NT2/D1 (cell line): ENCODE measurements at regions not wholly inside any gene's neighbourhood (a gene's known extent, or its start where the extent isn't known, plus 50 kb on each side); places are given as distances from the start of the nearest gene placed in this dataset.

Experiments used
- DNase-seq: peaks from one replicate; pipeline ENCODE4 v3.0.0-alpha.2; 2011; ENCODE audit warnings: low read depth, low spot score
- H3K27me3 ChIP-seq: 2 replicates; pipeline ENCODE4 v1.6.0; 2011; ENCODE audit warnings: mild to moderate bottlenecking; ENCODE audit not compliant: insufficient read length, insufficient read depth
- H3K36me3 ChIP-seq: 2 replicates; pipeline ENCODE4 v1.6.1; 2011; ENCODE audit warnings: mild to moderate bottlenecking, low read length, mixed read lengths; ENCODE audit not compliant: insufficient read depth, insufficient read length
- H3K4me1 ChIP-seq: 2 replicates; pipeline ENCODE4 v1.5.1; 2011; ENCODE audit not compliant: insufficient read depth, insufficient read length
- H3K4me3 ChIP-seq: 2 replicates; pipeline ENCODE4 v1.5.1; 2011; ENCODE audit warnings: low read depth; ENCODE audit not compliant: insufficient read length
- H3K9ac ChIP-seq: 2 replicates; pipeline ENCODE4 v1.6.0; 2011; ENCODE audit warnings: low read depth; ENCODE audit not compliant: insufficient read length
- H3K9me3 ChIP-seq: 2 replicates; pipeline ENCODE4 v1.5.1; 2011; ENCODE audit warnings: mild to moderate bottlenecking, low read length; ENCODE audit not compliant: insufficient read depth
- SUZ12 ChIP-seq: IDR thresholded peaks from 2 replicates; pipeline ENCODE4 v1.6.1; 2011; ENCODE audit not compliant: insufficient read length, insufficient read depth; ENCODE audit errors: extremely low read depth
- YY1 ChIP-seq: IDR thresholded peaks from 2 replicates; pipeline ENCODE4 v1.6.1; 2011; ENCODE audit not compliant: insufficient read length, insufficient read depth
- ZNF274 ChIP-seq: IDR thresholded peaks from 2 replicates; pipeline ENCODE4 v1.6.1; 2011; ENCODE audit warnings: mild to moderate bottlenecking, low read depth, low read length

DNA sequence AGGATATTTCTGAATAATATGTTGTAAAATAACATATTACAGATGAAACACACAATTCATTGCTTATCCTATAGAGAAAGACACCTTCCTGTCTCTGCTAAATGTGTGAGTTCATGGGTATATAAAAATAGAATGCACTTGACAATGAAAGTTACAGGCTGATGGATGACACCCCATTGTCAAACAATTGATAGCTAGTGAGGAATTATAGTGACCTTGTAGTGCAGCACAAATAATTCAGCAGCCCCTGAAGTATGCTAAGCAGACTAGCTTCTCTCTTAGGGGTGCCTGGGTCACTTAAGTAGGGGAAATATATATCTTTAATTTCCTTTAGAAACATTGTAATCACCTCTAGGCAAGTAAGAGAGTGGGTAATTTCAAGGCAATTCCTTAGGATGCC, 826.2 kb downstream of the CDH8 start:
- no peaks in the 10 kb centered on the region for H3K4me1 ChIP-seq
- H3K27me3 ChIP-seq, result no peaks in the 10 kb centered on the region
- H3K9me3 ChIP-seq, result no peaks in the 10 kb centered on the region
- H3K4me3 ChIP-seq, result no peak overlapping the region
- no peaks in the 10 kb centered on the region for H3K36me3 ChIP-seq
- TF ChIP-seq SUZ12 (no peak), ZNF274 (no peak), YY1 (no peak)
- H3K9ac ChIP-seq, result no peak overlapping the region
- no peak for DNase-seq

GRCh38 chr16:61195006-61195405, 841.2 kb downstream of the CDH8 start:
- H3K27me3 ChIP-seq, result no peaks in the 10 kb centered on the region
- no peaks in the 10 kb centered on the region for H3K36me3 ChIP-seq
- H3K9ac ChIP-seq, result no peak overlapping the region
- H3K4me1 ChIP-seq, result no peaks in the 10 kb centered on the region
- DNase-seq, result no peak
- H3K4me3 ChIP-seq, result no peak overlapping the region
- TF ChIP-seq SUZ12 (no peak), ZNF274 (no peak), YY1 (no peak)
- peaks cover 8% of the 10 kb centered on the region for H3K9me3 ChIP-seq

DNA sequence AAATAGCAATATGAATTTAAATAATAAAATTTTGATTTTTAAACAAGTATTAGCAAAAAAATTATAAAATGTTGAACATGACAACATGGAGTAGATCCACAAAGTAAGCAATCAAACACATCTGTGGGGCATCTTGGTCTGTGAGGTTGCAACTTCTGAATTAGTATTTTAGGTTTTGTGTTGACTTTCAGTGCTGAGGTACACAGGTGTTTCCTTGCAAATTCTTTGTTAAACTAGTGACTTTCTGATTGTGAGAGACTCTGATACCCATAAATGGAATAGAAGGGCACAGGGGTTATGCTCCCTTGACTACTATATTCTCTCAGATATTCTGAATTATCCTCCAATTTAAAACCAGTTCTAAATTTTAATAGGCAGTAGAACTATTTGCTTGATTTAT, 841.7 kb downstream of the CDH8 start:
- DNase-seq, result no peak
- Histone ChIP-seq H3K9me3 (peaks cover 3% of the 10 kb centered on the region; the same call in 1 of the 2 replicates), H3K27me3 (no peaks in the 10 kb centered on the region), H3K36me3 (no peaks in the 10 kb centered on the region), H3K4me1 (no peaks in the 10 kb centered on the region), H3K4me3 (no peak overlapping the region), H3K9ac (no peak overlapping the region)
- TF ChIP-seq YY1, result no peak
- no peak for TF ChIP-seq ZNF274
- TF ChIP-seq SUZ12, result no peak

DNA sequence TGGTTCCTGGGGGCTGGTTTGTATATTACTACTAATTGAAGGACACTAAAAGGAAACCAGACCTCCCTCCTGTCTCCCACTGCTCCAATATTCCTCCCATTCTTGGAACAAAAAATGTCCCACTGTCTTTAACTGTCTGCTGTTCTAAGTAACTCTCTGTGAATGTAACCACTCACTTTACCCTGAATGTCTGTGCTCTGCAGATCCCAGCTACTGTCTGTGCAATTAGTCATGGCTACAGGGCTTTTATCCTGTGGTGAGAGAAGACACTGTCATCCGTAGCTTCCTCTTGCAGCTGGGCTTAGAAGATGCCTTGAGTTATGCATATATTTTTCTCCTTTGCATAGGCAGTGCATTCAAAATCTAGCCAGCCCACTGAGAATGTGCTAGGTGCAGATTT, 853.8 kb downstream of the CDH8 start:
- no peaks in the 10 kb centered on the region for H3K4me1 ChIP-seq
- no peak for DNase-seq
- no peaks in the 10 kb centered on the region for H3K27me3 ChIP-seq
- no peaks in the 10 kb centered on the region for H3K36me3 ChIP-seq
- TF ChIP-seq YY1 (no peak), SUZ12 (no peak), ZNF274 (no peak)
- no peak overlapping the region for H3K9ac ChIP-seq
- no peak overlapping the region for H3K4me3 ChIP-seq
- H3K9me3 ChIP-seq, result no peaks in the 10 kb centered on the region

- Histone ChIP-seq H3K9ac (no peak overlapping the region), H3K27me3 (no peaks in the 10 kb centered on the region), H3K9me3 (no peaks in the 10 kb centered on the region), H3K36me3 (no peaks in the 10 kb centered on the region), H3K4me1 (no peaks in the 10 kb centered on the region), H3K4me3 (no peak overlapping the region)
- TF ChIP-seq SUZ12 (no peak), ZNF274 (no peak), YY1 (no peak)
- DNase-seq, result no peak
Measured at GRCh38 chr16:61181982-61182381, 854.3 kb downstream of the CDH8 start.

- H3K9me3 ChIP-seq, result no peaks in the 10 kb centered on the region
- no peak overlapping the region for H3K4me3 ChIP-seq
- H3K36me3 ChIP-seq, result no peaks in the 10 kb centered on the region
- no peak for DNase-seq
- H3K4me1 ChIP-seq, result no peaks in the 10 kb centered on the region
- no peaks in the 10 kb centered on the region for H3K27me3 ChIP-seq
- TF ChIP-seq SUZ12 (no peak), ZNF274 (no peak), YY1 (no peak)
- no peak overlapping the region for H3K9ac ChIP-seq
Measured at GRCh38 chr16:61179561-61179960, 856.7 kb downstream of the CDH8 start.

DNA sequence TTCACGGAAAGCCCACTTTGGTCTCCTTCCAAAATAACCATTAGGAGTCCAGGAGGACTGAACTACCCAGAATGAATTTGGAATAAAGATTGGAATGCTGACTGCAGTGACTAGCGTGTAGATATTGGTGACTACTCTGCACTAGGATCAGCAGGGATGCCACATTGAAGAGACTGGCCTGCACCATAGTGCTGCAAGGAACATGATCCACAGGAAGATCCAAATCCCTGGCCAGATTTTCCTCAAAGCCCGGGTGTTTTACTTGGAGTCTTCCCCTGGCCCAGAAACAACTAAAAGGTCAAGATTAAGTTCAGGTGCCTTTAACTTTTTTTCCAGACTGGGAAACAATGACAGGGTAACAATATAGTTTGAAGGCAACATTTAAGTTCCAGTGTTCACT, 870.4 kb downstream of the CDH8 start:
- Histone ChIP-seq H3K36me3 (no peaks in the 10 kb centered on the region), H3K9me3 (no peaks in the 10 kb centered on the region), H3K4me1 (no peaks in the 10 kb centered on the region), H3K9ac (no peak overlapping the region), H3K27me3 (no peaks in the 10 kb centered on the region), H3K4me3 (no peak overlapping the region)
- no peak for DNase-seq
- no peak for TF ChIP-seq SUZ12
- no peak for TF ChIP-seq YY1
- TF ChIP-seq ZNF274, result no peak

- no peaks in the 10 kb centered on the region for H3K36me3 ChIP-seq
- DNase-seq, result no peak
- H3K9me3 ChIP-seq, result no peaks in the 10 kb centered on the region
- no peak overlapping the region for H3K4me3 ChIP-seq
- H3K27me3 ChIP-seq, result no peaks in the 10 kb centered on the region
- peaks cover 3% of the 10 kb centered on the region for H3K4me1 ChIP-seq
- no peak for TF ChIP-seq ZNF274
- no peak for TF ChIP-seq SUZ12
- TF ChIP-seq YY1, result no peak
- H3K9ac ChIP-seq, result no peak overlapping the region
Measured at GRCh38 chr16:61150351-61150750, 885.9 kb downstream of the CDH8 start.
